ENCODE measurements at regions not wholly inside any gene's neighbourhood (a gene's known extent, or its start where the extent isn't known, plus 50 kb on each side); places are given as distances from the start of the nearest gene placed in this dataset.
A peak's percentile ranks its signal among the peaks of the same experiment; 100 is the strongest.

- Histone ChIP-seq H3K4me3 (ENCODE audit: low read length) (no peak overlapping the region), H3K36me3 (ENCODE audit: insufficient read depth, low read length) (no peaks in the 10 kb centered on the region), H3K9ac (ENCODE audit: low read depth, low read length) (no peak overlapping the region), H3K4me2 (ENCODE audit: low read length) (no peak overlapping the region), H3K27me3 (ENCODE audit: control insufficient read depth, insufficient read depth, low read length) (peaks cover 38% of the 10 kb centered on the region), H3K9me3 (replicated peaks; ENCODE audit: low read length) (no peaks in the 10 kb centered on the region), H3K4me1 (ENCODE audit: control insufficient read depth, insufficient read depth, low read length) (no peaks in the 10 kb centered on the region)
Measured at GRCh38 chr1:212545941-212546635, 62.5 kb upstream of the ATF3 start.

- Histone ChIP-seq H3K4me1 (ENCODE audit: control insufficient read depth, insufficient read depth, low read length) (no peaks in the 10 kb centered on the region), H3K36me3 (ENCODE audit: insufficient read depth, low read length) (no peaks in the 10 kb centered on the region), H3K27me3 (ENCODE audit: control insufficient read depth, insufficient read depth, low read length) (peaks cover 38% of the 10 kb centered on the region), H3K9ac (ENCODE audit: low read depth, low read length) (no peak overlapping the region), H3K4me3 (ENCODE audit: low read length) (no peak overlapping the region), H3K9me3 (replicated peaks; ENCODE audit: low read length) (no peaks in the 10 kb centered on the region), H3K4me2 (ENCODE audit: low read length) (no peak overlapping the region)
Measured at GRCh38 chr1:212549503-212550017, 59.0 kb upstream of the ATF3 start.

GRCh38 chr1:212551929-212552328 is 56.6 kb upstream of the ATF3 start:
- Histone ChIP-seq H3K9me3 (replicated peaks; ENCODE audit: low read length) (no peaks in the 10 kb centered on the region), H3K36me3 (ENCODE audit: insufficient read depth, low read length) (no peaks in the 10 kb centered on the region), H3K4me2 (ENCODE audit: low read length) (no peak overlapping the region)

GRCh38 chr1:212553676-212554075 is 54.9 kb upstream of the ATF3 start:
- Histone ChIP-seq H3K9ac (ENCODE audit: low read depth, low read length) (no peak overlapping the region), H3K36me3 (ENCODE audit: insufficient read depth, low read length) (no peaks in the 10 kb centered on the region), H3K9me3 (replicated peaks; ENCODE audit: low read length) (no peaks in the 10 kb centered on the region), H3K4me1 (ENCODE audit: control insufficient read depth, insufficient read depth, low read length) (peaks cover 8% of the 10 kb centered on the region), H3K4me2 (ENCODE audit: low read length) (no peak overlapping the region), H3K27me3 (ENCODE audit: control insufficient read depth, insufficient read depth, low read length) (peaks cover 27% of the 10 kb centered on the region), H3K4me3 (ENCODE audit: low read length) (no peak overlapping the region)

More at GRCh38 chr1:212551929-212552328, 56.6 kb upstream of the ATF3 start:
- H3K4me3 ChIP-seq (ENCODE audit: low read length) = no peak overlapping the region
- peaks cover 29% of the 10 kb centered on the region for H3K27me3 ChIP-seq (ENCODE audit: control insufficient read depth, insufficient read depth, low read length)
- H3K4me1 ChIP-seq (ENCODE audit: control insufficient read depth, insufficient read depth, low read length) = no peaks in the 10 kb centered on the region
- no peak overlapping the region for H3K9ac ChIP-seq (ENCODE audit: low read depth, low read length)

- Histone ChIP-seq H3K9ac (ENCODE audit: low read depth, low read length) (no peak overlapping the region), H3K36me3 (ENCODE audit: insufficient read depth, low read length) (no peaks in the 10 kb centered on the region), H3K4me1 (ENCODE audit: control insufficient read depth, insufficient read depth, low read length) (peaks cover 13% of the 10 kb centered on the region), H3K9me3 (replicated peaks; ENCODE audit: low read length) (no peaks in the 10 kb centered on the region), H3K4me2 (ENCODE audit: low read length) (no peak overlapping the region), H3K4me3 (ENCODE audit: low read length) (no peak overlapping the region), H3K27me3 (ENCODE audit: control insufficient read depth, insufficient read depth, low read length) (peaks cover 26% of the 10 kb centered on the region)
Measured at GRCh38 chr1:212554401-212554800, 54.2 kb upstream of the ATF3 start.

- Histone ChIP-seq H3K9ac (ENCODE audit: low read depth, low read length) (no peak overlapping the region), H3K9me3 (replicated peaks; ENCODE audit: low read length) (no peaks in the 10 kb centered on the region), H3K4me1 (ENCODE audit: control insufficient read depth, insufficient read depth, low read length) (peaks cover 13% of the 10 kb centered on the region), H3K27me3 (ENCODE audit: control insufficient read depth, insufficient read depth, low read length) (peaks cover 17% of the 10 kb centered on the region), H3K4me3 (ENCODE audit: low read length) (no peak overlapping the region), H3K36me3 (ENCODE audit: insufficient read depth, low read length) (no peaks in the 10 kb centered on the region), H3K4me2 (ENCODE audit: low read length) (no peak overlapping the region)
Measured at GRCh38 chr1:212555426-212555825, 53.1 kb upstream of the ATF3 start.

- H3K27me3 ChIP-seq (ENCODE audit: control insufficient read depth, insufficient read depth, low read length) = peaks cover 17% of the 10 kb centered on the region
- H3K4me3 ChIP-seq (ENCODE audit: low read length) = no peak overlapping the region
- no peak overlapping the region for H3K4me2 ChIP-seq (ENCODE audit: low read length)
- H3K9ac ChIP-seq (ENCODE audit: low read depth, low read length) = no peak overlapping the region
- peaks cover 23% of the 10 kb centered on the region for H3K4me1 ChIP-seq (ENCODE audit: control insufficient read depth, insufficient read depth, low read length)
- no peaks in the 10 kb centered on the region for H3K36me3 ChIP-seq (ENCODE audit: insufficient read depth, low read length)
- no peaks in the 10 kb centered on the region for H3K9me3 ChIP-seq (replicated peaks; ENCODE audit: low read length)
Measured at GRCh38 chr1:212556822-212557549, 51.6 kb upstream of the ATF3 start.

- H3K4me2 ChIP-seq (ENCODE audit: low read length) = peak overlapping the region; percentile 90
- H3K9me3 ChIP-seq (replicated peaks; ENCODE audit: low read length) = no peaks in the 10 kb centered on the region
- H3K36me3 ChIP-seq (ENCODE audit: insufficient read depth, low read length) = no peaks in the 10 kb centered on the region
- peaks cover 23% of the 10 kb centered on the region for H3K4me1 ChIP-seq (ENCODE audit: control insufficient read depth, insufficient read depth, low read length)
- peak overlapping the region; percentile 82 for H3K4me3 ChIP-seq (ENCODE audit: low read length)
- peak overlapping the region; percentile 93 for H3K9ac ChIP-seq (ENCODE audit: low read depth, low read length)
- H3K27me3 ChIP-seq (ENCODE audit: control insufficient read depth, insufficient read depth, low read length) = peaks cover 17% of the 10 kb centered on the region
Measured at GRCh38 chr1:212557739-212558692, 50.5 kb upstream of the ATF3 start.

- Histone ChIP-seq H3K27me3 (ENCODE audit: control insufficient read depth, insufficient read depth, low read length) (peaks cover 12% of the 10 kb centered on the region), H3K9me3 (replicated peaks; ENCODE audit: low read length) (no peaks in the 10 kb centered on the region), H3K36me3 (ENCODE audit: insufficient read depth, low read length) (no peaks in the 10 kb centered on the region), H3K9ac (ENCODE audit: low read depth, low read length) (peak overlapping the region; percentile 93), H3K4me2 (ENCODE audit: low read length) (peak overlapping the region; percentile 90), H3K4me1 (ENCODE audit: control insufficient read depth, insufficient read depth, low read length) (peaks cover 23% of the 10 kb centered on the region), H3K4me3 (ENCODE audit: low read length) (peak overlapping the region; percentile 82)
Measured at GRCh38 chr1:212558693-212559480, 49.7 kb upstream of the ATF3 start.
